SK-N-MC (cell line): ENCODE measurements at regions not wholly inside any gene's neighbourhood (a gene's known extent, or its start where the extent isn't known, plus 50 kb on each side); places are given as distances from the start of the nearest gene placed in this dataset.

Experiments used
- EZH2 ChIP-seq: fragments of 200-600 bp; sonication (generic); IDR thresholded peaks from one replicate; pipeline ENCODE4 v1.6.1; 2017; ENCODE audit warnings: antibody characterized with exemption
- FOXP2 ChIP-seq: optimal IDR thresholded peaks from 2 replicates; pipeline ENCODE3; 2011; ENCODE audit warnings: mild to moderate bottlenecking, moderate library complexity; ENCODE audit not compliant: insufficient read depth; ENCODE audit errors: extremely low read length, control extremely low read depth
- POLR2AphosphoS5 ChIP-seq: IDR thresholded peaks from 2 replicates; pipeline ENCODE4 v1.6.1; 2012; ENCODE audit warnings: mild to moderate bottlenecking, low read depth, low read length, borderline replicate concordance

DNA sequence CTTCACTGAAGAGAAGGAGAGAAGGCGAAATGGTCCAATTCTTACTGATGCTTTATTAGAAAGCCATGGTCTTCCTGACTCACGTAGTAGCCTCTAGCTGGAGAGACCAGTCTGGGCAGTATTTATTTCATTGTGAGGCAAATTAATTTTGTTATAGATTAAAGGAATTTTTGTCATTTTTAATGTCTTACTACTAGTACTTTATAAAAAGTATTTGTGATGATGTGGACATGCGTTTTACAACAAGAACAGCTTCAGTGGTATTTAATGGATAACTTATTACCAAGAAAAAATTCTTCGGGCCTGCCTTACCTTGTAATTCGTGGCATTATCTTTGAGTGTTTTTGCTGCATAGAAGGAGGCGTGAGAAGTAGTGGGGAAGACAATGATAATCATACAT, 339.4 kb upstream of the SHH start:
- TF ChIP-seq EZH2 (no peak), POLR2AphosphoS5 (no peak), FOXP2 (no peak)
